HG03469 (cell line): ENCODE measurements at regions not wholly inside any gene's neighbourhood (a gene's known extent, or its start where the extent isn't known, plus 50 kb on each side); places are given as distances from the start of the nearest gene placed in this dataset.

Experiments
- ATAC-seq: cut with Tn5 transposase; IDR thresholded peaks from one replicate; pipeline ENCODE4 v1.9.1; 2021; ENCODE audit warnings: mild to moderate bottlenecking, moderate library complexity, moderate number of reproducible peaks; ENCODE audit not compliant: unreplicated experiment

DNA sequence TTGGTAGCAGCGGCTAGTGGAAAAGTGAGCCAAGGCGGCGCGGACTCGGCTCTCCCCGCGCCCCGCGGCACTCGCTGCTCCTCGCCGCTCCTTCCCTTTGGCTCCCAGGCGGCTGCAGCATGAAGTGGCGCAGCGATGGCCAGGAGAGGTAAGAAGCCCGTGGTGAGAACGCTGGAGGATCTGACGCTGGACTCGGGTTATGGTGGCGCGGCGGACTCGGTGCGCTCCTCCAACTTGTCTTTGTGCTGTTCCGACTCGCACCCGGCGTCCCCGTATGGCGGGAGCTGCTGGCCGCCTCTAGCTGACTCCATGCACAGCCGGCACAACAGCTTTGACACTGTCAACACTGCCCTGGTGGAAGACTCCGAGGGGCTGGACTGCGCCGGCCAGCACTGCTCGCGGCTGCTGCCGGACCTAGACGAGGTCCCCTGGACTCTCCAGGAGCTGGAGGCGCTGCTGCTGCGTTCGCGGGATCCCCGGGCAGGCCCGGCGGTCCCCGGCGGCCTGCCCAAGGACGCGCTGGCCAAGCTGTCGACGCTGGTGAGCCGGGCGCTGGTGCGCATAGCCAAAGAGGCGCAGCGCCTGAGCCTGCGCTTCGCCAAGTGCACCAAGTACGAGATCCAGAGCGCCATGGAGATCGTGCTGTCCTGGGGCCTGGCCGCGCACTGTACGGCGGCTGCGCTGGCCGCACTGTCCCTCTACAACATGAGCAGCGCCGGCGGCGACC, 225.6 kb upstream of the CRY1 start:
- ATAC-seq = no peak

DNA sequence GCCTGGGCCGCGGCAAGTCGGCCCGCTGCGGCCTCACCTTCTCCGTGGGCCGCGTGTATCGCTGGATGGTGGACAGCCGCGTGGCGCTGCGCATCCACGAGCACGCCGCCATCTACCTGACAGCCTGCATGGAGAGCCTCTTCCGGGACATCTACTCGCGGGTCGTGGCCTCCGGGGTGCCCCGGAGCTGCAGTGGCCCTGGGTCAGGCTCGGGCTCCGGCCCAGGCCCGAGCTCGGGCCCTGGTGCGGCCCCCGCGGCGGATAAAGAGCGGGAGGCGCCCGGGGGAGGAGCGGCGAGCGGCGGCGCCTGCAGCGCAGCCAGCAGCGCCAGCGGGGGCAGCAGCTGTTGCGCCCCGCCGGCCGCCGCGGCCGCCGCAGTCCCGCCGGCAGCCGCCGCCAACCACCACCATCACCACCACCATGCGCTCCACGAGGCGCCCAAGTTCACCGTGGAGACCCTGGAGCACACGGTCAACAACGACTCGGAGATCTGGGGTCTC, 226.2 kb upstream of the CRY1 start:
- no peak for ATAC-seq

DNA sequence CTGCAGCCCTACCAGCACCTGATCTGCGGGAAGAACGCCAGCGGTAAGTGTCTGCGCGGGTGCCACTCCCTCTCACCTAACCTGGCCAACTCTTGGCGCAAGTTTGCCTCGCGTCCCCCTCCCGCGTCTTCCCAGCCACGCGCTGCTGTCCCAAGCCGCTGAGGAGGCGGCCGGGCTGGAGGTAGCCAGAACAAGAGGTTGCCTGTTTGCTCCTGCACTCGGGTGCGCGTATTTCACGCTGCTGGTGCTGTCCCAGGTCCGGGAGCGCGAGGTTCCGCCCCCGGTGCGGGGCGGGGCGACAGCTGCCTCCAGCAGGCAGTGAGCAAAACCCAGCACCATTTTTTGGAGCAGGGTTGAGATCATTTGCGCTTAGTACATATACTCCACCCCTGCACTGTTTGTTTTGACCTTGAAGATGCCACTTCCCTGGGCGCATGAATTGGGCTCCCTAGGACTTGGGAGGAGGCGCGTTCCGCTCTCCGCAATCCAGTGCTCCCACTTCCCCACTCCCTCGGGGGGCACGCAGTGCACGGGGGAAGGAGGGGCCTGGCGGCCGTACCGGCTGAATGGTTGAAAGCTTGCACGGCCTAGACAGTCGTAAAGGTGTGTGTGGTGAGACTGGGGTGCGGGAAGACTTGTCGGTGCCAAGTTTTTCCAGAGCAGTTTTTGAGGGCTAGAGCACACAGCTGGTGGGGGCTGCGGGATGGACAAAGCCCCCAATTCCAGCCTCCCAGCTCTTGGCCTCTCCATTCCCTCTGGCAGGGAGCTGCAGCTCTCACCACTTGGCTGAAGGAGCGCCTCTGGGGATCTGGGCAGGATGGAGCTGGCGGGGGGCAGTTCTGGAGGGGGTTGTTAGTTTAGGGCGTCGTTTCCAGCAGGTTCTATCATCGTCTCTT, 226.9 kb upstream of the CRY1 start:
- no peak for ATAC-seq

DNA sequence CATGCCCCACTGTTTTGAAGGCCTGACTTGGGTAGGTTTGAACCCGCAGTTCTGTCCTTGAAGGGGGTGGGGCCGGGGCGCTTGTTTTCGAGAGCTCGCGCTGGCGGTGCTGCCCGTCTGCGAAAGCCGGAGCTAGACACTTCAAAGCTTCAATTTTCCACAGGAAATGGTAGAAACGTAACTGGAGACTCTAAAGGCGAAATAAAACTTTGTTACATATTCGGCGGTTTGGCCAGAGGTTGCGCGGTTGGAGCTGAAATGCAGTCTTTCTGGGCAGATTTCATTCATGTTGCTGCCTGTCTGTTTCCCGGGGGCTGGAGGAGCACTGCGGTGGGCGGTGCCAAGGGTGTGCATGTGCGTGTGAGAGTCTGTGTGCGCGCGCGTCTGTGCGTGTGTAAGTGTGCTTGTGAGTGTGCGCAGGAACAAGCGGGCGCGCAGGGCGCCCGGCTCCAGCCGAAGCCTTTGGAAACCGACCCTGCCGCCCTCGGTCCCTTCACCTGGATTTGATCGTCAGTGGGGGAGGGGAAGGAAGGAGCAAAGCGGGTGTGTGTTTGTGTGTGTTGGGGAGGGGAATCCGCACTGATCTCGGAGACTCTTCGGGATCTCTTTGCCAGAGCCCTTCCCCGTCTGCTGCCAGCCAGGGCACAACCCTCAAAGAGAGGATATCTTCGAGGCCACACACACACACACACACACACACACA, 227.7 kb upstream of the CRY1 start:
- ATAC-seq = no peak

DNA sequence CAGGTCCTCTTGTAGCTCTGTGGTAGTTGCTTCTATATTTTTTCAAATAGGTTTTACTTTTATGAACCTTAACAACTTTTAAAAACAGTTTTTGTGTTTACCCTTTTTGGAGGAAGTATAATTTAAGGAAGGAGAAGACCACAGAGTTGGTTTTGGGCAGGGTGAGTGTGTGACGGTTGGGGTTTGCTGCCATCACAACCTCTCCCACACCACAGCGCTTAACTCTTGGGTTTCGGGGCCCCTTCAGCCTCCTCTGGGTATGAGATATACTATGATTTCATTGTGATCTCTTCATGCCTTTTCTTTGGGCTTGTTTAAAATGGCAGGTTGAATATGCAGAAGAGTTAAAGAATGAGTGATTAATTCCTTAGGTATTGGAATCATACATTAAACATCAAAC, 228.7 kb upstream of the CRY1 start:
- no peak for ATAC-seq

DNA sequence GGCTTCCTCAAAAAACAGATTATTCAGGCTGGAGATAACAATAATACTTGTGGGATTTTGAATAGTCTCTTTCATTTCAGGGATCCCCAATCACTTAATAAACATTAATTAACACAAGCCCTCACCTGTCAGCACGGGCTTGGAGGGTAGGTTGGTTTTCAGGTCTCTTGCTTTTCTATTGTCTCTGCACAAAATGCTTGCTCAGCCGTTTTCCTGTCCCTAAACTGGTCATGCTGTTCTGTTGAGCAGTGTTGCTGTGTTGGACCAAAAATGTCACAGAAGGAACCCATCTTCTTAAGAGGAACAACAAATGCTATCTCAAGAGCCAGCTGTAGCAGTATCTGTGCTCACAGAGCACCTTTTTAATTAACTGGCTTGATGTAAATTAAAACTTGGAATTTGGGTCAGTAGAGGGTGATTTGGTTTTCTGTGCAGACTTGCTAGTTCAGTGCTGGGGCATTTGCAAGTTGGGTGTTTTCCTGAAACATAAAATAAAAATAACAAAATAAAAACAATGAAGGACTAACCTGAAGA, 231.8 kb upstream of the CRY1 start:
- no peak for ATAC-seq

DNA sequence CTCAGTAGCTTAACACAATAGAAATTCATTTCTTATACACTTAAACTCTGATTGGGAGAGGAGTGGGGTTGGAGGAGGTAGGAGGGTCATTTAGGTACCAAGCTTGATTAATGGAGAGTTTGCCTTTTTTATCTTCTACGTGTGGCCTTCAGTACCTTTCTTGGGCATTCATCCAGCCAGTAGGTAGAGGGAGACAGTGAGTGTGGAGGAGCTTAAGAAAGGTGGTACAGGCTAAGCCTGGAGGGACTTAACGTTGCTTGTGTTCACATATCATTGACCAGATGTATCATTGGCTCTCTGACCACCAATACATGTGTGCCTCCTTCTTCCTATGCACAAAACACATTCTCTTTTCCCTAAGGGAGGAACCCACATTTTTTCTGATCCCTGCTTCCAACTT, 232.9 kb upstream of the CRY1 start:
- no peak for ATAC-seq

DNA sequence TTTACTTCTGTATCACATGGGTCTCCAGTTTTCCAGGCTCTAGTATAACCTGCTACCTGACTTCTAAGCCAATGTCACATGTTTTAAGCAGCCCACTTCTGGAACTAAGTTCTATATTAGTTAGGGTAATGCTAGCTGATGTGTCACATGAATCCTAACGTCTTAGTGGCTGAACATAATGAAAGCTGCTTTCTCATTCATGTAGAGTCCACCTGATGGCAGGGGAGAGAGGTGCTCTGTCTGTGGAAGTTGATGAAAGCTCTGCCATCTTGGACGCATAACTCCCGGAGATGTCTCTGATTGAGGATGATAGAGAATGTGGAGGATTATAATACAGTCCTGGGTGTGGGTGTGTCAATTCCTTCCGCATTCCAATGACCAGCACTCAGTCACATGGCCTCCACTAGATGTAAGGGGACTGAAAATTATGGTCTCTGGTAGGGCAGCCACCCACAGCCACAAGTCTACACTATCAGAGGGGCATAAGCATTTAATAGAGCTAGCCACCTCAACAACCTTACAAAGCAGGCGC, 234.4 kb upstream of the CRY1 start:
- ATAC-seq = no peak

DNA sequence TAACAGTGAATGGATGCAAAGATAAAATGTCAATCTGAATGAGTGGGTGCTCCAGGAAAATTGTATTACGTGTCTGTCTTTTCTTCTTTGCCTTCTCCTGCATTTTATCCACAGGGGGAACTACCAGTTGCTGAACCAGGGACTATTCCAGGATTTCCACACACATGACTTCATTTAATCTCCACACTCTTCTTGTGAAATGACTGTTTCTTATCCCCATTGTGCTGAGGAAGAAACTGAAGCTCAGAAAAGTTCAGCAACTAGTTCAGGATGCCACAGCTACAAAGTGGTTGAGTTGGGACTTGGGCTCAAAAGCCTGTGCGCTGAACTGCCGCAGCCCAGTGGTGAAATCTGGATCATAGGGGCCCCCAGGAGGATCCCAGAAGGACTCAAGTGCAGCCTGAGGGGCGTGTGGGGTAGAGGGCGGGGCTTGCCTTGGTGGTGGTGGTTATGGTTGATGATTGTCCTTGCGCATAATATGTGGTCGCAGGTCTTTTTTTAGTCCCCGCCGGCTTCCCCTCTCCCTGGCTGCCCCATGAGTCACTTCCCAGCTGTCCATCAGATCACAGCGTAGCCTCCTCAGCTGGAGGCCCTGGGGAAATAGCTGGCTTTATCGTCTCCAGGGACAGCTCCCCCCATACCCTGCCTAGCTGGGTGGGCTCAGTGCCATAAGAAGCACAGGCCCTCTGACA, 235.2 kb upstream of the CRY1 start:
- no peak for ATAC-seq

DNA sequence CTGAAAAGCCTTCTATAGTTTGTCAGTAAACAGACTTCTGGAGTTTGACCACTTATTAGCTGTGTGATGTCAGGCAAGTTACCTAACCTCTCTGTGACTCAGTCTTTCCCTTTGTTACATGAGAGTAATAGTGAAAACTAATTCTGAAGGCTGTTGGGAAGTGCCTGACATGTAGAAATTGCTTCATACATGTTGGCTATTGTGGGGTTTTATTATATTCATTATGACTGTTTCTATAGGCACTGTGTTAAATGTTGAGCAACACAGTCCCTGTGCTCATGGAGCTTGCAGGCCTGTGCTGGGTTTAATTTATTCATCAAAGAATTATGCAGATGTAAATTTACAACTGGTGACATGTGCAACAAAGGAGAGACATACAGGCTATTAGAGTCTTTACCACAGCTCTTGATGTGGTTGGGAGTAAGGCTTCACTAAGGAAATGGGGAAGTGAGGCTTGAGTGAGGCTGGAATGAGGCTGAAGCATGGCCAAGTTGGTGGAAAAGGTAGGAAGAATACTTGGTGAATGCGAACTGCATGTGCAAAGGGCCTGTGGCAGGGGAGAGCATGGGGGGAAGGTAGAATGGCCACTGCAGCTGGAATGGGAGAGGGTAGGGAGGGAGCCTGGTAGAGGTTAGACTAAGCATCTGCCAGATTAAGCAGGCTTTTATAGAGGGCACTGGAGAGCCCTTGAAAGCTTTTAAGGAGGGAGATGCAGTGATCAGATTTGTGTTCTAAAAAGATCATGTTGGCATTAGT, 236.4 kb upstream of the CRY1 start:
- ATAC-seq = no peak

DNA sequence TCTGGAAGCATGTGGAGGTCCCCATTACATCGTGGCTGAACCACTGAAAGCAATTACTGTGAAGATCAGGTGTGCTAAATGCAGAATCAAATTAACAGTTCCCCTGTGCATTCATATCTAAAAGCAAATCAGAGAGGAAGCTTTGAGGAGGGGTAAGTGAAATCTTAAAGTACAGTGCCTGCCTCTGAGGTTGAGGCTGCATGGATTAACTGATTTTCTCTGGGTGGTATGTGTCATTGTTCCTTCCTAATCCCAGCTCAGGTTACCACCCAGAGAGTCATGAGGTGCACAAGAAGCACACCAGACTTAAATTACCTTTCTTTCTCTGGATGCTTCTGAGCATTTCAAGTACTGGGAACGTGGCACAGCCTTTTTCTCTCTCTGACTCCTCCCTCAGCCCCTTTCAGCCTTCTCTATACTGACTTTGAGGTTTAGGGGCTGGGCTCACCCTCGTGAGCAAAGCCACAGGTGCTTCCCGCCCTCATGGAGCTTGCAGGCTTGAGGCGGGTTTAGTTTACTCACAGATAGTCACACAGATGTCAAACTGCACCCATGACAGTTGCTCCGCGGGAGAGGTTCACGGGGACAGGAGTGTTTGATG, 237.6 kb upstream of the CRY1 start:
- ATAC-seq = no peak

DNA sequence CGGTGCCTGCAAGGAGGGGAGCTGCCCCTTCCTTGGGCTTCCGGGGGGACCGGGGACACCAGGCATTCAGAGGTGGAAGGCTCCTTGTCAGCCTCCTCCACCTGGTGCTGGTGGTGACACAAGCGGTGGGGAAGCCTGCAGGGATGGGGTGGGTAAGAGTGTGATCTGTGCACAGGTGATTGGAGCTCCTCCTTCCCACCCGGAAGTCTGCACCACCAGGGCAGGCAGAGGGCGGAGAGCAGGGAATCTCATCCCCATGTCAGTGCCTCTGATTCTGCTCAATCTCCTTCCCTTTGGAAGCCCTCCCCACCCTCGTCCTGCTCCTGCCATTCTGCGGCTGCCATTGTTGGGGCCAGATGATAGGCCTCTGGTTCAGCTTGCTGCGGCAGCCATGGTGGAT, 238.1 kb upstream of the CRY1 start:
- no peak for ATAC-seq

DNA sequence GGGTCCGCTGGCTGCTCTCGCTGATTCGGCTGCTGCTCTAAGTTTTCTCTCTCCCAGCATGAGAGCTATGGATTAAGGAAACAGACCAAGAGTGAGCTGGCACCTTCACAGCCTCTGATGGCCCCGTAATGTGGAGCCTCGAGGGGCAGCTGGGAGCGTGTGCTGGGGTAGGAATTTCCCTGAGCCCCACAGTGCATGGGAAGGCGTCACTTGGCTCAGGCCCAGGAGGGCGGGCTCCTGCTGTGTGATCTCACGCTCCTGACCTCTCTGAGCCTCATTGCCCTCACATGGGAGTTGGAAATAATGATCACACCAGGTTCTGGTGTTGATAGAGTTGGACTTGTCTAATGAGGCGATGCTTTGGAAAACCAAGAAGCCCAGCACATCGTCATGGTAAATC, 238.6 kb upstream of the CRY1 start:
- no peak for ATAC-seq

DNA sequence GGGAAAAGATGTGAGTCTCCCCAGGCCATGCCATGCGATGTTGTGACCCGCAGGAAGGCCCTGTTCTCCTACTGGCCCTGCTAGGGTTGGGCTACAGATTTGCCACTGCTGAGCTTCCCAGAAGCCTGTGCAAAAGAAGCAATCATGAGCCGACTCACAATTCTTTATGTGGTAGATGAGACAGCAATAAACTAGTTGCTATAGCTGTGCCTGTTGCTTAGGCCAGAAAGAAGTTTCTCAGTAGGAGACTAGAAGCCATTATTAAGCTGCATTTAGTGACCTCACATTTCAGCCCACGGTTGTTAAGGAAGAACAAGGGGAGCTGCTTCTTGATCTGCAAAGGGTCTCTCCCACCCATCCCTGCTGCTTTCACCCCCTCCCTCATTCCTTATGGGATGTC, 239.4 kb upstream of the CRY1 start:
- no peak for ATAC-seq

DNA sequence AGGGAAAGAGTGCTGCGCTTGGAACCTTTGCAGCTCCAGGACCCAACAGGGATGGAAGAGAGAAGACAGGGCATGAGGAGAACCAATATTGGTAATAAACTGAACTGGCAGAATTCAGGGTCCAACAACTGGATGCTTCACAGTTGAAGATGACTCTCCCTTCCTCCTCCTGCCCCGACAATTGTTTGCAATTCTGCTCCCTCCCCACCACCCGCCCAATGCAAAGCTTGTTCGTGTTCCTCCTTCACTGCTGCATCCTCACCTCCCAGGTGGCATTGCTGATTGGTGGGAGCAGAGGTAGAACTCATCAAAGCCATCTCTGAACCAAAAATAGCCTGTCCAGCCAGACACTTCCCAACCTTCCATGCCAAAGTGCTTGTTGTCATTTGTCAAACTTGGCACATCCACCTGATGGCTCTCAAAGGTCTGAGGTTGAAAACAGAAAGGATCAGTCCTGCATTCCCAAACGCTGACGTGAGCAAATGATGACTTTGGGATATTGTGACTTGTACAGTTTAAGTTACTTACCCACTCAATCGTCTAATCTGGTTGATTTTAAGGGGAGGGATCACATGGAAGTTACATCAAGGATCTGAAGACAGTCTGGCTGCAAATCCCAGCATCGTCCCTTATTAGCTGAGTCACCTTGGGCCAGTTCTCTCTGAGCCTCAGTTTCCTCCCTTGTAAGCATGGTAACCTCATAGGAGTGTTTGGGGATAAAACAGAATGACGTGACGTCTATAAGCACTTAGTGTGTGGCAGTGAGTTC, 242.6 kb upstream of the CRY1 start:
- ATAC-seq = no peak

DNA sequence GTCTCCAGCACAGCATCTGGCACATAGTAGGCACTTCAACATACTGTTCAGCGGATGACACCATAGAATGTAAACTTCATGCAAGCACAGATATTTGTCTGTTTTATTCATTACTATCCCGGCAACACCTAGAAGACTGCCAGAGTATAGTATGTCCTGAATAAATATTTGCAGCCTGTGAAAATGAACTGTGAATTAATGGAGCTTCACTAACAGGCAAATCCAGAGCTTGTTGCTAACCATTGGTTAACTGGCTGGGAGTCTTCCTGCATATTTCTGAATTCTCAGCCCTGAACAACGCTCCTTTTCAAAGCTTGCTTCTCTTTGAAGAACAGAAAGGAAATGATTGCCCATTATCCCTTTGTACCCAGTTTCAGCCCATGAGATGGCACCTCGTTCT, 243.3 kb upstream of the CRY1 start:
- ATAC-seq = no peak

DNA sequence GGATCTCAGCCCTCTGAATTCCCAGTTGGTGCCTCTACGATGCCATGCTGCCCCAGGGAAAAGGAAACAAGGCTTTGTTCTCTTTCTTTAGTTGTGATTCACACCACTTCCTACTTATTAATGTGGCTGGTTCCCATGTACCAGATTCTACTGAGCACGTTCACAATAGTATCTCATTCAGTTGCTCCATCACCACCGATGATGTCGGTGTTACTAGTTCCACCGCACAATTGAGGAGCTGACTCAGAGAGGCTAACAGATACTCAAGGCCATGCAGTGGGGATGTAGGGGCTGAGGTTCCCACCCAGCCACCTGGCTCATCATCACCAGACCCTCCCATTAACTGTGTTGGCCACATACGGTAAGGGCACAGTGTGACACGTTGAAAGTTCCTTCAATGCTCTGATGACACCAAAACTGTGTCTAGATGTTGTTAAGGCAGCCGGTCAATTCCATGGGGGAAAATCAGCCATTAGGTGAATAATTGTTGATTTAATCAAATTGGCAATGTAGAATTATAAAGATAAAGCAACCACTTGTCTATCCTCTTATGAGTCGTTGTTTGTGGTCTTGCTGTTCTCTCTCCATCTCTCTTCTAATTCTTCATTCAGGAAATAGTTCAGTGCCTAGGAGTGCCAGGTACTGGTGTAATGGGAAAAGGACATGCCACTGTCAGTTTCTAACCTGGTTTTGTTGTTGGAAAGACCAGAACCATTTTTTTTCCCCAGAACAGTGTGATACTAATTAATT, 244.2 kb upstream of the CRY1 start:
- no peak for ATAC-seq

DNA sequence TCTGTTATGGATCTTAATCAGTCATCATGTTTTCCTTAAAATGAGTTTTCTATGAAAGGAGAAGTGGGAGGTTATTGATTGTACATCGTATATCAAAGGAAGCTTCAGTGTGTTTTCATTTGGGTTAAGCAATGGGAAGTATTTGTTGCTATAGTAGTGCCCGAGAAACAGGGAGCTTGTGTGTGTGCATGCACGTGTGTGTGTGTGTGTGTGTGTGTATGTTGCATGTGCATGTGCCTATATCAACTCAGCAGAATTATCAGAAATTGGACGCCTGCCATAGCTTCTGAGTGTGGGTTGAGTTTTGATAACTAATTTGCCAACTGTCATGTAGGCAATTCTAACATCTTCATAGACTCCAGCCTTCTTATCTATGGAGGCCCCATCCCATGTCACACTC, 246.1 kb upstream of the CRY1 start:
- ATAC-seq = no peak
